ENCODE measurements at regions not wholly inside any gene's neighbourhood (a gene's known extent, or its start where the extent isn't known, plus 50 kb on each side); places are given as distances from the start of the nearest gene placed in this dataset.

DNA sequence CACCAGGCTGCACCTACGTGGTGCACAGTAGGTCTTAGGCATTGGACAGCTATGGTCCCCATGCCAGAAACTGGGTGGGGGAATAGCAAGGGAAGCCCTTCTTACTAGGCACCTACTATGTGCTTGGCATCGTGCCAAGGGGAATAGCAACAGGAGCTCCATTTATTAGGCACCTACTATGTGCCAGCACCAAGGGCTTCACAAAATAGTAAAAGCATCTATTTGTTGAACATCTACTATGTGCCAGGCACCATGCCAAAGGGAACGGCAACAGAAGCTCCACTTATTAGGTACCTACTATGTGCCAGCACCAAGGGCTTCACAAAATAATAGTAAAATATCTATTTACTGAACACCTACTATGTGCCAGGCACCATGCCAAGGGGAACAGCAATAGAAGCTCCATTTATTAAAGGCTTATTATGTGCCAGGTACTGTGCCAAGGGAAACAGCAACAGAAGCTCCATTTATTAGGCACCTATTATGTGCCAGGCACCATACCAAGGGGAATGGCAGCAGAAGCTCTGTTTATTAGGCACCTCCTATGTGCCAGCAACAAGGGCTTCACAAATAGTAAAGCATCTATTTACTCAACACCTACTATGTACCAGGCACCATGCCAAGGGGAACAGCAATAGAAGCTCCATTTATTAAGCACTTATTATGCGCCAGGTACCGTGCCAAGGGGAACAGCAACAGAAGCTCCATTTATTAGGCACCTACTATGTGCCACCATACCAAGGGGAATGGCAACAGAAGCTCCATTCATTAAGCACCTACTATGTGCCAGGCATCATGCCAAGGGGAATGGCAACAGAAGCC lies 108.5 kb downstream of the PTPRS start:
- H3K4me3 ChIP-seq (ENCODE audit: low read depth in 1 of 2, low read length in 2 of 2) = no peak overlapping the region
- H3K9me3 ChIP-seq (ENCODE audit: low read length) = no peaks in the 10 kb centered on the region
- no peak overlapping the region for H3K9ac ChIP-seq (ENCODE audit: low read length)
- no peaks in the 10 kb centered on the region for H3K27me3 ChIP-seq (ENCODE audit: control insufficient read depth in 1 of 2, insufficient read depth in 2 of 2, low read length in 2 of 2)
- H3K27ac ChIP-seq (ENCODE audit: low read depth, low read length) = no peak overlapping the region
- peaks cover 9% of the 10 kb centered on the region for H3K36me3 ChIP-seq (ENCODE audit: insufficient read depth, low read length)
- H3K4me1 ChIP-seq (ENCODE audit: insufficient read depth, low read length) = no peaks in the 10 kb centered on the region

DNA sequence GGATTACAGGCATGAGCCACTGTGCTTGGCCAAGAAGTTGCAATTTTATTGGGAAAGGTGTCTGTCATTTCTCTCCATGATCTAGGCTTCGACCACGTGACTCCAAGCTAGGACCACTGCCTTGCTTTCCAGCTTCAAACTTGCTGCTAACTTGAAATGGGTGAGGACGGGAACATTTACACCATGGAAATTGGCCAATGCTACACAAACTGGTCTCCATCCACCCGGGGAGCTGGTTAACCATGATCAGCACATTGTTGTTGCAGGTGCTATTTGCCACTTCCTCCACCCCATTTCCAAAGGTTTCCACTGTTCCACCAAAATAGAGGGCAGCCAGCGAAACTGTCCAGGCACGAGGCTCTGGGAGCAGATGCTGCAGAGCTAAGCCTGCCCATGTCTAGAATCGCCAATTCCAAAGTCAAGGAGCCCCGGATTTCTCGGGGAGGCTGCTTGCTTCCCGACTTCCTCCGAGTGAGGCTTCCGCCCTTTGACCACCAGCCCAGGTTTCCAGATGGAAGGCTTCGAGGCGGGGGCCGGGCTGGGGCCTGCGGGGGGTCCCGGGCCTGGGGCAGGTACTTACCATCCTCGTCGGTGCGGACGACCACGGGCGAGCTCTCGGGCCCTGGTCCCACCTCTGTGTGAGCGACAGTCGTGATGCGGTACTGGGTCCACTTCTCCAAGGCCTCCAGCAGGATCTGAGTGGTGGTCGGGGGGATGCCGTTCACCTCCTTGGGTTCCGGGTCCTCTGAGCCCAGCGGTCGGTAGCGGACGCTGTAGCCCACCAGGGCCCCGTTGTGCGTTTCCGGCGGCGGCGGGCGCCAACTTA lies 109.7 kb downstream of the PTPRS start:
- Histone ChIP-seq H3K27me3 (ENCODE audit: control insufficient read depth in 1 of 2, insufficient read depth in 2 of 2, low read length in 2 of 2) (no peaks in the 10 kb centered on the region), H3K4me3 (ENCODE audit: low read depth in 1 of 2, low read length in 2 of 2) (no peak overlapping the region), H3K9ac (ENCODE audit: low read length) (no peak overlapping the region), H3K27ac (ENCODE audit: low read depth, low read length) (no peak overlapping the region), H3K36me3 (ENCODE audit: insufficient read depth, low read length) (peaks cover 5% of the 10 kb centered on the region), H3K4me1 (ENCODE audit: insufficient read depth, low read length) (no peaks in the 10 kb centered on the region), H3K9me3 (ENCODE audit: low read length) (no peaks in the 10 kb centered on the region)

DNA sequence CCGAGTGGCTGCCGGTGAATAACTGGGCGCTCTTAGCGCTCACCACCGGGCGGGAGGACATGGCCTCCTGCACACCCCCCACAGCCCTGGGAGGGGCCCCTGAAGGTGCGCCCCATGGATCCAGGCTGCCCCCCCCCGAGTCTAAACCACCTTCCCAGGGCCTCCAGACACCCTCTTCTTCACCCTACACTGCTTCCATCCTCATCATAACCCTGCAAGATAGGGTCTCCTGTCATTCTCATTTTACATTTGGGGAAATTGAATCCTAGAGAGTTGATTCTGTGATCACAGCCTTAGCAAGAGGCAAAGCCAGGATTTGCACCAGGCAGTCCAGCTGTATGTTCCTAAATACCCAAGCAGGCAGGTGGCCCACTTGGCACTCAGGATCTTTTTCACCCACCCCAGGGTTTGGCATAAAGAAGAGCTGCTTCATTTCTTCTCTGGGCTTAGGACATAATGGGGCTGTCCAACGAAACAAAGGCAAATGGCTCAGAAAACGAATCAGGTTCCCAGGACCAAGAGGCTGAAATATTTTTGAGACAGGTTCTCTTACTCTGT lies 110.8 kb downstream of the PTPRS start:
- Histone ChIP-seq H3K27me3 (ENCODE audit: control insufficient read depth in 1 of 2, insufficient read depth in 2 of 2, low read length in 2 of 2) (no peaks in the 10 kb centered on the region), H3K9me3 (ENCODE audit: low read length) (no peaks in the 10 kb centered on the region), H3K4me1 (ENCODE audit: insufficient read depth, low read length) (no peaks in the 10 kb centered on the region), H3K27ac (ENCODE audit: low read depth, low read length) (no peak overlapping the region), H3K36me3 (ENCODE audit: insufficient read depth, low read length) (peaks cover 5% of the 10 kb centered on the region), H3K4me3 (ENCODE audit: low read depth in 1 of 2, low read length in 2 of 2) (no peak overlapping the region), H3K9ac (ENCODE audit: low read length) (no peak overlapping the region)

DNA sequence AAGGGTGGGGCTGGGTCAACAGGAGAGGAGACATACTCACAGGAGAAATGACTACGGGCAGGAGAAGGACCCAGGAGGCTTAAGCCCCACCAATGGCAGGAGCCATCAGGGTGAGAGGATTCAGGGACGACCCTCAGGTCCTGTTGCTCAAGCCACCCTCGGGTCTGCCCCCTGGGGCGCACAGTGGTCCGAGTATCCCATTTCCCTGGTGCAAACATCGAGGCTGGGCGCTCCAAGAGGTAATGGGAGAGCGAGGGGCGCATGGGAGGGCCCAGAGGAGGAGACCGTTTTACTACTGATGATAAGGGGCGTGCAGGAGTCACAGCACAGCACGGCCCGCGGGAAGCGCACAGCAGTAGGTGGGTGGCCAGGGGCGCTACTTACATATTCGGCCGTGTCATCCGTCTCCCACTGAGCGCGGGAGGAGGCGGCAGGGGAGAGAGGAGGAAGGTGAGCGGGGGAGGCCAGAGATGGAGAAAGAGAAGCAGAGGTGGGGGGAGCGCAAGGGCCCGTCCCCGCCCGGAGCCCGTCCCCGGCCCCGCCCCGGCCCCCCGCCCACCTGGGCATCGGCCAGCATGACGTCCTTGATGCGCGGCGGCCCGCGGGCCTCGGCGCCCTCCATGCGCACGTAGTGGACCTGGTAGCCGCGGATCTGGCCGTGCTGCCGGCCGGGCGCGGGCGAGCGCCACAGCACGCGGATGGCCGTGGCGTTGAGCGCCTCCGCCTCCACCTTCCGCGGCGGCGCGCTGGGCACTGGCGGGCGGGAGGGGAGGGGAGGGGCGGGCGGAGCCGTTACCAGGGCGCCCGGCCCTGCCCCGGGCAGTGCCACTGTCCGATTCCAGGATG lies 111.5 kb downstream of the PTPRS start:
- no peak overlapping the region for H3K4me3 ChIP-seq (ENCODE audit: low read depth in 1 of 2, low read length in 2 of 2)

DNA sequence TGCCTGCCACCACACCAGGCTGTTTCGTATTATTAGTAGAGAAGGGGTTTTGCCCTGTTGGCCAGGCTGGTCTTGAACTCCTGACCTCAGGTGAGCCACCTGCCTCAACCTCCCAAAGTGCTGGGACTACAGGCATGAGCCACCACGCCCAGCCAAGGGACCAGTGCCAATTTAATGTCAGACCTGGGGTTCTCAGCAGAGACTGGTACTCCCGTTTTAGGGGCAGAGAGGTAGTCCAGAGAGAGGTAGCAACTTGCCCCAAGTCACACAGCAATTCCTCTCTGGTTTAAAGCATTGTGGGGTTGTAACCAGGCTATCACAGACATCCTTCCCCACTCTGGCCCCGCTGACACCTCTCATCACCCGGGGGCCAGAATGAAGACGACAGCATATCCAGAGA lies 112.1 kb downstream of the PTPRS start:
- Histone ChIP-seq H3K36me3 (ENCODE audit: insufficient read depth, low read length) (peaks cover 5% of the 10 kb centered on the region), H3K9ac (ENCODE audit: low read length) (no peak overlapping the region), H3K27ac (ENCODE audit: low read depth, low read length) (no peak overlapping the region), H3K4me1 (ENCODE audit: insufficient read depth, low read length) (no peaks in the 10 kb centered on the region), H3K27me3 (ENCODE audit: control insufficient read depth in 1 of 2, insufficient read depth in 2 of 2, low read length in 2 of 2) (no peaks in the 10 kb centered on the region), H3K4me3 (ENCODE audit: low read depth in 1 of 2, low read length in 2 of 2) (no peak overlapping the region), H3K9me3 (ENCODE audit: low read length) (no peaks in the 10 kb centered on the region)

More for the DNA sequence above, 111.5 kb downstream of the PTPRS start:
- Histone ChIP-seq H3K9ac (ENCODE audit: low read length) (no peak overlapping the region), H3K4me1 (ENCODE audit: insufficient read depth, low read length) (no peaks in the 10 kb centered on the region), H3K36me3 (ENCODE audit: insufficient read depth, low read length) (peaks cover 5% of the 10 kb centered on the region), H3K27me3 (ENCODE audit: control insufficient read depth in 1 of 2, insufficient read depth in 2 of 2, low read length in 2 of 2) (no peaks in the 10 kb centered on the region), H3K27ac (ENCODE audit: low read depth, low read length) (no peak overlapping the region), H3K9me3 (ENCODE audit: low read length) (no peaks in the 10 kb centered on the region)

DNA sequence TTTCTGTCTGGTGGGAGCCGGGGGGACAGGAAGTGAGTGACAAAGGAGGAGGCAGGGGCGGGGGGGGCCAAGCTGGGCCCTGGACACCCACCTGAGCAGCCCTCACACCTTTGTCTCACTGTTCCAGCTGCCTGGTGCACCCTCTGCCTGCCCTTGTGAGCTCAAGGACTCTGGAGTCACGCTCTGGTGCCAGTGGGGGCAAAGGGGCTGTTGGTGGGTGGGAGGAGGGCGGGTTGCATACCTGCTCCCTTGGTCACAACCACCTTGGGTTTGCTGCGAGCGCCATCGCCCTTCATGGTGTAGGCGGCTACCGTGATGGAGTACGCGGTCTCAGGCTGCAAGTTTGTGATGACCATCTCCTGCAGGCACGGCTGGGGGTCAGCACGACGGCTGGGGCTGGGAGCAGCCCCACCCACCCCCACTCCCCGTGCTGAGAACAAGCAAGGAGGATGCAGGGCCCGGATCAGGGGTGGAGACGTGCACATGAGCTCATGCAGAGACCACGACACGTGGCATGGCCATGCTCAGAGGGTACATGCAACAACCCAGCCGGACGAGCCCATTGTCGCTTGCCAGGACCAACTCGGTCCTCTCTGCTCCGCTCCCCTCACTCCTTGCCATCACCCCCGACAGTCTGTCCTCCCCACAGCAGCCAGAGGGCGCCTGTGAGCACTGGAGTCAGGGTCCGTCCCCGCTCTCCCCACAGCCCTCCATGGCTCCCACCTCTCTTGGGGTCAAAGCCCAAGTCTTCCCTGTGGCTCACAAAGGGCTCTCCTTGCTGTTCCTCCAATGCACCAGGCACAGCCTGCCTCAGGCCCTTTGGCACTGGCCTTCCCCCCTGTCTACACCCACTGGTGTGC lies 114.9 kb downstream of the PTPRS start:
- no peaks in the 10 kb centered on the region for H3K4me1 ChIP-seq (ENCODE audit: insufficient read depth, low read length)
- no peaks in the 10 kb centered on the region for H3K9me3 ChIP-seq (ENCODE audit: low read length)
- no peak overlapping the region for H3K9ac ChIP-seq (ENCODE audit: low read length)
- peaks cover 17% of the 10 kb centered on the region for H3K36me3 ChIP-seq (ENCODE audit: insufficient read depth, low read length)
- H3K4me3 ChIP-seq (ENCODE audit: low read depth in 1 of 2, low read length in 2 of 2) = no peak overlapping the region
- H3K27ac ChIP-seq (ENCODE audit: low read depth, low read length) = no peak overlapping the region
- H3K27me3 ChIP-seq (ENCODE audit: control insufficient read depth in 1 of 2, insufficient read depth in 2 of 2, low read length in 2 of 2) = no peaks in the 10 kb centered on the region

DNA sequence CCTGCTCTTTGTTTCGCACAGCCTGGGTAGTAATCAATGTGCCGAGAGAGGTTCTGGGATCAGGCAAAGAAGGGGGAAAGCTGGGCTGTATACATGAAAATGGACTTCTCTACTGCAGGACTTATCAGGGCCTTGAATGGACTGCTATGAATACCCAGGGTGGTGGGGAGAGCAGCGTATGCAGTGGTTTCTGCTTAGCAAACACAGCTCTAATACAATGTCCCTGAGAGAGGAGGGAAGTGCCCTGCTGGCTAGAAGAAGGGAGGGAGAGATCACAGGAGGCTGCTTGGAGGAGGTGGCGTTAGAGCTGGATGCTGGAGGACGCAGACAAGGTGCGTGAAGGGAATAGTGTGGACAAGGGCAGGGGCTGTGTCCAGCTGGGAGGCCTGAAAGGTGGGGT lies 116.1 kb downstream of the PTPRS start:
- no peak overlapping the region for H3K9ac ChIP-seq (ENCODE audit: low read length)
- no peak overlapping the region for H3K27ac ChIP-seq (ENCODE audit: low read depth, low read length)
- no peaks in the 10 kb centered on the region for H3K27me3 ChIP-seq (ENCODE audit: control insufficient read depth in 1 of 2, insufficient read depth in 2 of 2, low read length in 2 of 2)
- H3K36me3 ChIP-seq (ENCODE audit: insufficient read depth, low read length) = peaks cover 24% of the 10 kb centered on the region
- H3K9me3 ChIP-seq (ENCODE audit: low read length) = no peaks in the 10 kb centered on the region
- H3K4me1 ChIP-seq (ENCODE audit: insufficient read depth, low read length) = no peaks in the 10 kb centered on the region
- no peak overlapping the region for H3K4me3 ChIP-seq (ENCODE audit: low read depth in 1 of 2, low read length in 2 of 2)

DNA sequence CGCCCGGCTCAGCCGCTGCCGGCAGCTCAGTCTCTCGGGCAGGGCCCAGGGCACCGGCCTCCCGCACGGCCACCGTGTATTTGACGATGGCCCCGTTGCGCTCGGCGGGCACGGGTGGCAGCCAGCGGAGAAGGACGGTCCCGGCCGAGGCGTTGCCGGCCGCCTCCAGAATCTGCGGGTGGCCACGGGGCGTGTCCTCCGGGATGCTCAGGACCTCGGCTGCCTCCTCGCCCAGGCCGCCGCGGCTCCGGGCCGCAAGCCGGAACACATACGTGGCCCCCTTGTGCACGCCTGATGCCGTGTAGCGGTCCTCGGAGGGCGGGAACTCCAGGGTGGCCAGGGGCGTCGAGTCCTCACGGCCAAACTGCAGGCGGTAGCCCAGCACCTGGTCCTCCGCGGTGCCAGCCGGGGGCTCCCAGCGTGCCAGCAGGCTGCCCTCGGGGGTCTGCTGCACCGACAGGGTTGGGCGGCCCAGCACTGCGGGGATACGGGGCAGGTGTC lies 117.7 kb downstream of the PTPRS start:
- Histone ChIP-seq H3K27ac (ENCODE audit: low read depth, low read length) (no peak overlapping the region), H3K9ac (ENCODE audit: low read length) (no peak overlapping the region), H3K36me3 (ENCODE audit: insufficient read depth, low read length) (peaks cover 41% of the 10 kb centered on the region)

DNA sequence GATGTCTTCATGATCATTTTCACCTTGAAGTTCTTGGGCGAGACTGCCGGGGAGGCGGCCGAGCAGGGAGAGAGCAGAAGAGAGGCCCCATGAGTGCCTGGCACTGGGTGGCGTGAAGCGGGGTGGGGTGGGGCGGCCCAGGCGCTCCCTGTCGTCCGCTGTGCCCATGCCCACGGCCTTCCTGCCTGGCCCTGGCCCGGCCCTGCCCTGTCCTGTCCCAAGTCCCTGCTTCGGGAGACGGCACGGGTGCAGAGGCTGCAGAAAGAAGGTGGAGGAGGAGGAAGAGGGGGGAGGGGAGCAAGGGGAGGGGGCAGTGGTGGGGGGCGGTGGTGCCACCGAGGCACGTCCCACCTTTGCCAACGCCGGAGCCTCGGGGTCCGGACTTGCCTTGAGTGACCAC lies 118.4 kb downstream of the PTPRS start:
- no peaks in the 10 kb centered on the region for H3K9me3 ChIP-seq (ENCODE audit: low read length)
- no peaks in the 10 kb centered on the region for H3K27me3 ChIP-seq (ENCODE audit: control insufficient read depth in 1 of 2, insufficient read depth in 2 of 2, low read length in 2 of 2)
- H3K4me1 ChIP-seq (ENCODE audit: insufficient read depth, low read length) = no peaks in the 10 kb centered on the region
- peaks cover 48% of the 10 kb centered on the region for H3K36me3 ChIP-seq (ENCODE audit: insufficient read depth, low read length)
- H3K9ac ChIP-seq (ENCODE audit: low read length) = no peak overlapping the region
- no peak overlapping the region for H3K4me3 ChIP-seq (ENCODE audit: low read depth in 1 of 2, low read length in 2 of 2)
- no peak overlapping the region for H3K27ac ChIP-seq (ENCODE audit: low read depth, low read length)

More for the DNA sequence above, 117.7 kb downstream of the PTPRS start:
- Histone ChIP-seq H3K9me3 (ENCODE audit: low read length) (no peaks in the 10 kb centered on the region), H3K27me3 (ENCODE audit: control insufficient read depth in 1 of 2, insufficient read depth in 2 of 2, low read length in 2 of 2) (no peaks in the 10 kb centered on the region), H3K4me1 (ENCODE audit: insufficient read depth, low read length) (no peaks in the 10 kb centered on the region), H3K4me3 (ENCODE audit: low read depth in 1 of 2, low read length in 2 of 2) (no peak overlapping the region)

DNA sequence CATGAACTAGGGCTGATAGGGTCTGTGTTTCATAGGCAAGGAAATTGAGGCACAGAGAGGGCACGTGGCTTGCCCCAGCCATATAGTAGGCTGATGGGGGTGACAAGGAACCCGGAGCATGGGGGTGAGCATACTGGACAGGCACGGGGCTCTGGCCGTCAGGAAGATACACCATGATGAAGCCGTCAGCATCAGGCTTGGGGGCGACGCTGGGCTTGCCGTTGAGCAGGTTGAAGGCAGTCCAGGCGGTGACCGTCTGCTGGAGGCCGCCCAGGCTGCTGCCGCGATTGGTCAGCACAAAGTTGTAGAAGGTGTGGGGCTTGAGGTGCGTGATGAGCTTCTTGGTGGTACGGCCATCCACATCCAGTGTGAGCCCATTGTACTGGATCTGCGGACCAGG lies 119.7 kb downstream of the PTPRS start:
- Histone ChIP-seq H3K27ac (ENCODE audit: low read depth, low read length) (no peak overlapping the region), H3K4me1 (ENCODE audit: insufficient read depth, low read length) (no peaks in the 10 kb centered on the region), H3K9me3 (ENCODE audit: low read length) (no peaks in the 10 kb centered on the region), H3K36me3 (ENCODE audit: insufficient read depth, low read length) (peaks cover 60% of the 10 kb centered on the region), H3K4me3 (ENCODE audit: low read depth in 1 of 2, low read length in 2 of 2) (no peak overlapping the region), H3K9ac (ENCODE audit: low read length) (no peak overlapping the region), H3K27me3 (ENCODE audit: control insufficient read depth in 1 of 2, insufficient read depth in 2 of 2, low read length in 2 of 2) (no peaks in the 10 kb centered on the region)

Data from muscle layer of colon (tissue), 2 donors.